ENCODE measurements at regions not wholly inside any gene's neighbourhood (a gene's known extent, or its start where the extent isn't known, plus 50 kb on each side); places are given as distances from the start of the nearest gene placed in this dataset.

GRCh38 chr20:40599987-40600386 lies 89.0 kb downstream of the MAFB start:
- no peak for TF ChIP-seq CTCF (IDR thresholded peaks at IDR 0.05; ENCODE audit: borderline replicate concordance, control extremely low read depth, extremely low read depth, insufficient read depth, missing control alignments)
- in situ Hi-C loops (cut with MboI; ENCODE audit: low sequenced_read_pairs, unreplicated experiment), result no loop called here
- no peak for DNase-seq (ENCODE audit: low spot score)

GRCh38 chr20:40592941-40593340 lies 96.1 kb downstream of the MAFB start:
- no peak for DNase-seq (ENCODE audit: low spot score)
- no peak for TF ChIP-seq CTCF (IDR thresholded peaks at IDR 0.05; ENCODE audit: borderline replicate concordance, control extremely low read depth, extremely low read depth, insufficient read depth, missing control alignments)
- in situ Hi-C loops (cut with MboI; ENCODE audit: low sequenced_read_pairs, unreplicated experiment), result no loop called here

- no peak for TF ChIP-seq CTCF (IDR thresholded peaks at IDR 0.05; ENCODE audit: borderline replicate concordance, control extremely low read depth, extremely low read depth, insufficient read depth, missing control alignments)
- DNase-seq (ENCODE audit: low spot score), result no peak
- in situ Hi-C loops (cut with MboI; ENCODE audit: low sequenced_read_pairs, unreplicated experiment), result no loop called here
Observed at GRCh38 chr20:40591536-40591935, 97.5 kb downstream of the MAFB start.

GRCh38 chr20:40591119-40591518 lies 97.9 kb downstream of the MAFB start:
- DNase-seq (ENCODE audit: low spot score), result no peak
- in situ Hi-C loops (cut with MboI; ENCODE audit: low sequenced_read_pairs, unreplicated experiment), result no loop called here
- no peak for TF ChIP-seq CTCF (IDR thresholded peaks at IDR 0.05; ENCODE audit: borderline replicate concordance, control extremely low read depth, extremely low read depth, insufficient read depth, missing control alignments)

GRCh38 chr20:40589581-40589980 lies 99.5 kb downstream of the MAFB start:
- no peak for DNase-seq (ENCODE audit: low spot score)
- no peak for TF ChIP-seq CTCF (IDR thresholded peaks at IDR 0.05; ENCODE audit: borderline replicate concordance, control extremely low read depth, extremely low read depth, insufficient read depth, missing control alignments)
- in situ Hi-C loops (cut with MboI; ENCODE audit: low sequenced_read_pairs, unreplicated experiment), result no loop called here

GRCh38 chr20:40588891-40589290 lies 100.1 kb downstream of the MAFB start:
- no peak for TF ChIP-seq CTCF (IDR thresholded peaks at IDR 0.05; ENCODE audit: borderline replicate concordance, control extremely low read depth, extremely low read depth, insufficient read depth, missing control alignments)
- in situ Hi-C loops (cut with MboI; ENCODE audit: low sequenced_read_pairs, unreplicated experiment), result no loop called here
- DNase-seq (ENCODE audit: low spot score), result no peak

GRCh38 chr20:40587038-40587437 lies 102.0 kb downstream of the MAFB start:
- no peak for DNase-seq (ENCODE audit: low spot score)
- in situ Hi-C loops (cut with MboI; ENCODE audit: low sequenced_read_pairs, unreplicated experiment), result no loop called here
- TF ChIP-seq CTCF (IDR thresholded peaks at IDR 0.05; ENCODE audit: borderline replicate concordance, control extremely low read depth, extremely low read depth, insufficient read depth, missing control alignments), result no peak
